Medulla oblongata (tissue), 1 donor: ENCODE measurements at regions not wholly inside any gene's neighbourhood (a gene's known extent, or its start where the extent isn't known, plus 50 kb on each side); places are given as distances from the start of the nearest gene placed in this dataset.

ENCODE experiments used
- DNase-seq: peaks from one replicate; pipeline ENCODE4 v3.0.0-alpha.2; 2015; ENCODE audit errors: extremely low spot score

DNA sequence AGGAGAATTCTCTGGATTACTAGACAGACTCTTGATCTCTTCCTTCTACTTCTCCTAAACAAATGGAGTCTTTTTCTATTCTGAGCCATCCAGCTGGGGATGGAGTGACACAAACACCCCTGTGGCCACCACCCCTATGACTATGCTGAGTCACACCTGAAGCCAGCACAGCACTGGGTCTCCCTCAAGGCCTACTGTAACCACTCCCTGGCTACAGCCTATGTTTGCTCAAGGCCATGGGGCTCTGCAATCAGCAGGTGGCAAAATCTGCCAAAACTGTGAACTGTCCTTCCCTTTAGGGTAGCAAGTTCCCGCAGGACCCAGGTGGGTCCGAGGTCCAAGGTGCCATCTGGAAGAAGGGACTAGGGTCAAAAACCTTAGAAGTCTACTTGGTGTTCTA is 132.3 kb downstream of the TINAG start:
- DNase-seq: no peak

DNA sequence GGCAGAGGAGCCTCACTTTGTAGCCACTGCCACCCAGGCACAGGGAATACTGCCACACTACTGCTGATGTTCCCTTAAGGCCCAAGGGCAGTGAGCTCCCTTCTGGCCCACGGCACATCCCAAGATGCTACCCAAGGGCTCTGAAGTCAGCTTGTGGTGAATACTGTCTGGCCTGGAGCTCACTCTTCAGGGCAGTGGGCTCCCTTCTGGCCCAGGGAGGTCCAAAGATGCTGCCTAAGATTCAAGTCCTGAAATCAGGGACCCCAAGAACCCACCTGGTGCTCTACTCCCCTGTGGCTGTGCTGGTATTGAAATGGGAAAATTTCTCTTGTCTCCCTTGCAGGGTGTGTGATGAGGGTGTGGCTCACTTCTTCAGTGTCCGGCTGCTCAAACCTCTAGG is 132.8 kb downstream of the TINAG start:
- no peak for DNase-seq

DNA sequence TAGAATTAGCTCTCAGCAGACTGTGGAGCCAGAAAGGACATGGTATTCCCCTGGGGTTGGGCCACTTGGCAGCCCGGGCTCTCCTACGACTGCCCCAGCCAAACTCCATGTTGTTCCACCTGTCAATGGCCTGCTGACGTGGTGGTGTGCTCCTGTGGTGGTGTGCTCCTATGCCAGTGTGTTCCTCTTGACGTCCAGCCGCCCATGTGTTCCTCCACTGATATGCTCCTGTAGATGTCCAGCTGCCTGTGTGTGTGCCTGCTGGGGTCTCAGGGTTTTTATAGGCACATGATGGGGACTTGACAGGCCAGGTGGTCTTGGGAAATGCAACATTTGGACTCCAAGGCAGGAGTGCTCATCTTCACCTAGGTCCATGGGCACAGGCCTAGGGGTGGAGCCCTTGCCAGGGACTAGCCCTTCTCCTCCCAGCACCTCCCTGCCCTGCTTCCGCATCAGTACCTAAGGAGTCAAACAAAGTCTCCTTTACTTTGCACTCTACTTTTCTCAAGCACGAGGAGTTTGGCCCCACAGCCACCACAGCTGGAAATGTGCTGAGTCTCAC is 133.5 kb downstream of the TINAG start:
- DNase-seq: no peak

DNA sequence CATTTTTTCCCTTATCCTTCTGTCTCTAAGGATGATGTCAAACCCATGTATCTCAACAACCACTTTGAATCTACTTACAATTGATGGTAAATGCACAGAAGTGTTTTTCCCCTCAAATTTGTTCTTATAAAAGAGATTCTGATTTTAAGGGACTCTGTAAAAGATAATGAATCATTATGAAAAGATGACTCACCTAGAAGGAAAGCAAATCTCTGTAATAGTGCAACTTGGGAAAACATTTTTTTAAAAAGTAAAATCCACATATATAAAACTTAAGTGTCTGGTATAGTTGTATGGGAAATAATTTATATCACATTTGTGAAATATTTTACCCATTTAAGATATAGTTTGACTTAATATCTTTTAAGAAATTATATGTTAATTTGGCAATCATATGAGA is 137.0 kb downstream of the TINAG start:
- DNase-seq: no peak

DNA sequence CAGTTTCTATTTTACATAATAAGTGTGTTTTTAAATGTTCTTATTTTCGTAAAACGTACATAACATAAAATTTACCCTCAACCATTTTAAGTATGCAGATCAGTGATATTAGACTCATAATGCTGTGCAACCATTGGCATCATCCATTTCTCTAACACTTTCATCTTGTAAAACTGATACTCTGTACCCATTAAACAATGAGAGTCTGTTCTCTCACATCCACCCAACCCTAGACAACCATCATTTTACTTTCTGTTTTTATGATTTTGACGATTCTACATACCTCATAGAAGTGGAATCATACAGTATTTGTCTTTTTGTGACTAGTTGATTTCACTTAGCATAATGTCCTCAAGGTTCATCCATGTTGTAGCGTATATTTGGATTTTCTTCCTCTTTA is 140.4 kb downstream of the TINAG start:
- no peak for DNase-seq

DNA sequence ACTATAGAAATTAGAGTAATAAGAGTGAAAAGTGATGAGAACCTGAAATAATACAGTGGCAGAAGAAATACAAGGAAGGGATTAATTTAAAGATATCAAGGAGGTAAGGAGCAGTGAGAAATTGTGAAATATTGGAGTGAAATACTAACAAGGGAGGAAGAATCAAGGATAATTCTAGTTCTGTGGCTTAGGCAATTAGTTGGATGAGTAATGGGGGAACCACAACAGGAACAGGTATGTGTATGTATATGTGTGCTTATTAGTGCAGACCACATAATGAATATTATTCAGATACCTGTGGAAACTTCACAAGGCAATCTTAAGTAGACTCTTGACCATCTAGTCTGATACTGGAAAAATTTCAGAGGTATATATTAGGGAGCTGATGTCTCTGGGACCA is 143.3 kb downstream of the TINAG start:
- no peak for DNase-seq

DNA sequence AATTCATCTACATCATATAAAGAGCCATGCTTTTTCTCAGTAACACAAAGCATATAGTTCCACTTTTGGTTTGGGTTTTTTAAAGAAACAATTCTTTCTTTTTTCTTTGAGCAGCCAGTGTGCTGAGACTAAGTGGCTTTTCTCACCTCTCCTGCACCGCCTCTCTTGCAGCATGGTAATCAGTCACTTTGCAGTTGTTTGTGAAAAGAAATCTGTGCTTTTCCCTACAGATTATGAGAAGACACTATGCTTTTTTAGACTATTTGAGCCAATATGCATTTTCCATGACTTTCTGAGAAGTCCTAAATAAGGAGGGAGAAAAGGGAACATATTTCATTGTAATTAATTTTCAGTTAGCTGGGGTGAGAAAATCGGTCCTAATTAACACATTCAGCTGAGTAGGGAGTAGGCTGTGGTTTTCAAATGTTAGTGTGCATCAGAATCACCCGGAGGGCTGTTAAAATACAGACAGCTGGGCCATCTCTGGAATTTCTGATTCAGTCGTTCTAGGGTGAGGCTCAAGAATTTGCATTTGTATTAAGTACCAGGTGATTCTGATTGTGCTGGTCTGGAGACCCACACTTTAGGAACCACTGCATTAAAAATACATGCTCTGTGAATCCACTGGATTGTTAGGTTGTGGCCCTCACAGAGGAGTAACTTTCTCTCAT is 155.2 kb downstream of the TINAG start:
- DNase-seq: no peak

DNA sequence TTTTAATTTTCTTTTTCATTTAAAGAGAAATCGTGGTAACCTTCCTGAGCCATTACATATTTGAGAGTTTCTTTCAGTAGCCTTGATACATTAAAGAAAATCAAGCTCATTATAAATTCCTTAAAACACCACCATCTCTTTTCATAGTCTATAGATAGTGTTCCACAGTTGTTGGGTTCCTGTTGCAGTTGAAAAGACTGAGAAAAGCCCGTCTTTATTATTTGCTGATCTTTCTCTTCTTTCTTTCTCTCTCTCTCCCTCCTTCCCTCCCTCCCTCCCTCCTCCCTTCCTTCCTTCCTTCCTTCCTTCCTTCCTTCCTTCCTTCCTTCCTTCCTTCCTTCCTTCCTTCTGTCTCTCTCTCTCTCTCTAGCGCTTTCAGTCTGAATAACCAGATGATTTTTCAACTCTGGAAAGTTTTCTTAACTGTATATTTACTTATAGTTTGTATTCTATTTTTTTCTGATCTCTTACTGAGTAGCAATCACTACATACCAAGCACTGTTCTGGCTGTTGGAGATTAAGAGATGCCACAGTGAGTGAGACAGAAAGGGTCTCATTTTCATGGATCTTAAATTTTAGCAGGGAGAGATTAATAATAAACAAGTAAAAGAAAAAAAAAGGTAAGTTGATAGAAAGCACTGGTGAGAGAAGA is 157.5 kb downstream of the TINAG start:
- DNase-seq: no peak

DNA sequence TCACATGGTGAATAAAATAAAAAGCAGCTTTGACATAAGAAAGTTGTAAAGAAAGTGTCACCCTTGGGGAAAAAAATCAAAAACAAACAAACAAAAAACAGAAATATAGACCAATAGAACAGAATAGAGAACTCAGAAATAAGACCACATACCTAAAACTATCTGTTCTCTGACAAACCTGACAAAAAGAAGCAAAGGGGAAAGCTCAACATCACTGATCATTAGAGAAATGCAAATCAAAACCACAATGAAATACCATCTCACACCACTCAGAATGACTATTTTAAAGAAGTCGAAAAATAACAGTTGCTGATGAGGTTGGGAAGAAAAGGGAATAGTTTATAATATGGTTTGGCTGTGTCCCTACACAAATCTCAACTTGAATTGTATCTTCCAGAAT is 159.1 kb downstream of the TINAG start:
- no peak for DNase-seq

DNA sequence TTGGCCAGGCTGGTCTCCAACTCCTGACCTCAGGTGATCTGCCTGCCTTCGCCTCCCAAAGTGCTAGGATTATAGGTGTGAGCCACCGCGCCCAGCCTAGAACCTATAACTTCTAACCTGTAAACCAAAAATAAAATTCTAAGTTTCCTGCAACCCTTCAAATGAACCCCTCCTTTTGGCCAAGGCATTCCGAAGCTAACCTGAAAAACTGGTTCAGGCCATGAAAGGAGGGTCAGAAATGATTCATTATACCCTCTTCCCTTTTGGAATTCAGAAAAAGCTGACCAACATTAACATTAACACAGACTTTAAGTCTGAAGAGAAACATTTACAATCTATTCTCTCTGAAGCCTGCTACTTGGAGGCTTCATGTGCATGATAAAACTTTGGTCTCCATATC is 165.1 kb downstream of the TINAG start:
- no peak for DNase-seq

DNA sequence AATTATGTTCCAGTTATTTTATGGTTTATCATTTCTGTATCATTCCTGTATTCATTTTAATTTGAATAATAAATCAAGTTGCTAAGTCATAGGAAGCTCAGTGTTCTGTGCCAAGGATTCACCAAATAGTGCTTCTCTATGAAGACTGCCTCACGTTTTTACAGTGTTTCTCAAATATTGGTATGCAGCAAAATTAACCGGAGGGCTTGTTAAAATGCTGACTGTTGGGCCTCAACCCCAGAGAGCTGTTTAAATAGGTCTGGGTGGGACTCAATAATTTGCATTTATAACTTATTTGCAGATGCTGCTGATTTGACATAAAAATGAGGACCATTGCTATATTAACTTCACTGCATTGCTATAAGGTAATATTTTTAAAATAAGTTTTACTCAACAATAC is 166.7 kb downstream of the TINAG start:
- DNase-seq: no peak

DNA sequence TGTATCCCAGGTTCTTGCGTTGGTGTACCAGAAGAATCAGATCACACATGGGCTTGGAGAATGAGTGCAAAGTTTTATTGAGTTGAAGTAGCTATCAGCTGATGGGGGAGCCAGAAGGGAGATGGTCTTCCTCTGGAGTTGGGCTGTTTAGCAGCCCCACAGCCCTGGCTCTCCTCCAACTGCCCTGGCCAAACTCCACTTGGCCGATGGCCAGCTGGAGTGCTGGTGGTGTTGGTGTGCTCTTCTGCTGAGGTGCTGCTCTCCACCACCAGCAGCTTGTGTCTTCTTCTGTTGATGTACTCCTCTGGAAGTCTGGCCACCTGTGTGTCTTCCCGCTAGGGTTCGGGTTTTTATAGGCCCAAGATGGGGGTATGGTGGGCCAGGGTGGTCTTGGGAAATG is 172.8 kb downstream of the TINAG start:
- no peak for DNase-seq

DNA sequence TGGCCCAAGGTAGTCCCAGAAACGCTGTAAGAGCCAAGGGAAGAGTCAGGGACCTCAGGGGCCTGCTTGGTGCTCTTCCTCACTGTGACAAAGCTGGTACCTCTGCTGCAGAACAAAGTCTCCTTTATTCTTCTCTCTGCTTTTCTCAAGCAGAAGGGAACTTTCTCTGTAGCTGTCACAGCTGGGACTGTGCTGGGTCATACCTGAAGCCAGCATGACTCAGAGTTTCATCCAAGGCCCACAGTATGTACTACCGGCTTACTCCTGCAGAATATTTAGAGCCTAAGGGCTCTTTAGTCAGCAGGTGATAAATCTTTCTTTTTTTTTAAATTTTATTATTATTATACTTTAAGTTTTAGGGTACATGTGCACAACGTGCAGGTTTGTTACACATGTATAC is 183.2 kb downstream of the TINAG start:
- DNase-seq: no peak

DNA sequence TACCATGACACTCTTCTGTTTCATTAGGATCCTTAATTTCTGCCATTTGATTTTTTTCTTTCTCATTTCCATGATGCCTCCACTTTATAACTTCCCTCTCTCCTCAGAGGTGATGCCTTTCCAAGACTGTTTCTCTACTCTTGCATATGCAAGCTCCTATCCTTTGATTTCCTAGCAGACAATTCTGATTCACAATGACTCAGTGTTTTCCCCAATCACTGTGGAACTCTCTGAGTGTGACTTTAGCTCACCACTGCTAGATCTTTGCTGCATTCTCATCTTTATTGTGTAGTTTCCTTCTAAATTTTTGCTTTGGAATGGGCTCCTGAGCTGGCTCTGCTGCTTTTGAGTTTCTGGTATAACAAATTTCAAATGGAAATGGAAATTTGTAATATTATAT is 184.9 kb downstream of the TINAG start:
- DNase-seq: no peak

DNA sequence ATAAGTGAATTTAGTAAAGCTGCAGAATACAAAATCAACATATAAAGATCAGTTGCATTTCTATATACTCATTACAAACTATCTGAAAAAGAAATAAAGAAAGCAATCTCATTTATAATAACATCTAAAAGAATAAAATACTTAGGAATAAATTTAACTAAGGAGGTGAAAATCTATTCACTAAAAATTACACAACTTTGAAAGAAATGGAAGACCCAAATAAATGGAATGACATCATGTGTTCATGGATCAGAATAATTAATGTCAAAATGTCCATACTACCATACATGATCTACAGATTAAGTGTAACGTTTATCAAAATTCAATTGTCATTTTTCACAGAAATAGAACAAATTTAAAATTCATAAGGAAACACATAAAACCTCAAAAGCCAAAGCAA is 194.9 kb downstream of the TINAG start:
- no peak for DNase-seq

DNA sequence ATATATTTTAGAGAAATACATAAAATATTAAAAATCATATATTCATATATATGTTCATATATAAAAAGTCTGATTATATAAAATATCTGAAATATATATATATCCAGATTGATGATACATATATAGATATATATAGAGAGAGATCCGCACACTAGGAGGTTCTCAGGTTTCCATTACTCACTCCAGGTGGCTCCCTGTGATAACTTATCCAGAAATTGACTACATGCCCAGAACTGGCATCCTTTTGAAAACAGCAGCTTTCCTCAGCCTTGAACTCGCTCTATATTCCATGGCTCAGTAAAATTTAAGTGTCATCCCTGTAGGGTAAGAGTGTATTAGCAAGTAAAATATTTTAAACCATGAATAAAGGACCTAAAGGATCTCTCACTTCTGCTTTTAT is 206.8 kb downstream of the TINAG start:
- no peak for DNase-seq

DNA sequence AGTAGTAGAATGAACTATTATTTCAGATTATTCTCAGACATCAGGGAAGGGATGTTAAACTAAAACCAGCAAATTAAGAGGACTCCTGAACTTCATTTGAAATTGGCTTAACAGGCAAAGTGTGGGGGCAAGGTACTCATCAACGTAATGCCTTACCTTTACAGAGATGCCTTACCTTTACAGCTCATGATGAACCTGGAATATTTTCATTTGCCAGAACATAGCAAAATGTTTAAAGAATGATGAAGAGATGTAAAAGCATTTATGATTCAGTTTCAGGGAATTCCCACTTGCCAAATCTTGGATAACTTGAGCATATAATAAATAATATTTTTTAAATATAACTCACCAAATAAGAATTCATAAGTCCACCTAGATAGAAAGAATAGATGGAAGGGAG is 207.5 kb downstream of the TINAG start:
- no peak for DNase-seq

DNA sequence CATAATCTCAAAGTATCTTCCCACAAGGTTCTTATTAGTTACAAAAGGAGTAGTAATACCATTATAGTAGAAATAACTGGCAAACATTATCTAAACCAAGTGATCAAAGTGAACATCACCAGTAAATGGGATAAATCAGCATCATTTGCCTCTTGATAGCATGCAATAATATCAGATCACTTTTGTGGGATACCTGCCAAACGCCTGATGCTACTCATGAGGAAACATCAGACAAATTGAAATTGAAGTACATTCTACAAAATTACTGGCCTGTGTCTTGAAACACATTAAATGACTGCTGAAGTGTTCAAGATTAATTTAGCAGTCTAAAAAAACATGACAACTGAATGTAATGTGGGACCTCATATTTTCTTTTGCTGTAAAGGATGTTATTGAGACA is 208.1 kb downstream of the TINAG start:
- DNase-seq: no peak

DNA sequence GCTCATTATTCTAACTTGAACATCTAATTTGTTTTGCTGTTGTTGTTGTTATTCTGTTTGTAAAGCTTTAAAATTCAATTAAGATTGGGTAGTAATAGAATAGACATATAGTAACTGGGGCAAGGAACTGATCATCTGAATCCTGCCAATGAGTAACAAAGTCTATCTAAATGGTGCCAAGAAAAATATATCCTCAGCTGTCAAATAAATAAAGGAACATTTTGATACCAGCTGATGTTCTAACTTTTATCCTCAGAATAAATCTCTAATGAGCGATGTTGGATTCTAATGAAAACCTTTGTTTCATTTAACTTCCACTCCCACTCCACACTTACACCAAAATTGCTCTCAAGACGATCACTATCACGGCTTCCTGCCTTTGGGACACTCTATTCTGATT is 210.9 kb downstream of the TINAG start:
- DNase-seq: no peak

DNA sequence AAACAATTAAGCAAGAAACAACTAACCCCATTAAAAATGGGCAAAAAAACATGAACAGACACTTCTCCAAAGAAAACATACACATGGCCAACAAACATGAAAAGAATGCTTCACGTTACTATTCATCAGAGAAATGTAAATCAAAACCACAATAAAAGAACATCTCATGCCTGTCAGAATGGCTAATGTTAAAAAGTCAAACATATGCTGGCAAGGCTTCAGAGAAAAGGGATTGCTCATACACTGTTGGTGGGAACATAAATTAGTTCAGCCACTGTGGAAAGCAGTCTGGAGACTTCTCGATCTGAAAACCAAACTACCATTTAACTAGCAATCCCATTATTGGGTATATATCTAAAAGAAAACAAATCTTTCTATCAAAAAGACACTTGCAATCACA is 217.5 kb downstream of the TINAG start:
- DNase-seq: no peak

DNA sequence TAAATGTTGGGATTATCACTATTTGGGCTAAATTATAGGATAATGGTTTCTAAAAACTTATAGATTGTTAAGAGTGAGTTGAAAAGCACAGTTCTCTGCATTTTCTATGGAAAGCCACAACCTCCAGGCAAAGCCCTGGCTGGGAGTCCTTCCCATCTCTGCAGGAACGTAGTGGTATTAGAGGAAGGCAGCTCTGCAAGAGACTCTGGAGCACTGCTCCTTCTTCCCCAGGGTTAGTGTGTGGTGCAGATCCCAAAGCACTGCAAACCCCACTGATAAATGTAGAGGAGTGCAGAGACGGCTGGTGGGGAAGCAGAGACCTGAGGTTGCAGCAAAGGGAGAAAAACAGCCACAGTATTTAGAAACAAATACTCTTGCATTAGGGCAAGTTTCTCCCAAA is 225.3 kb downstream of the TINAG start:
- DNase-seq: no peak

DNA sequence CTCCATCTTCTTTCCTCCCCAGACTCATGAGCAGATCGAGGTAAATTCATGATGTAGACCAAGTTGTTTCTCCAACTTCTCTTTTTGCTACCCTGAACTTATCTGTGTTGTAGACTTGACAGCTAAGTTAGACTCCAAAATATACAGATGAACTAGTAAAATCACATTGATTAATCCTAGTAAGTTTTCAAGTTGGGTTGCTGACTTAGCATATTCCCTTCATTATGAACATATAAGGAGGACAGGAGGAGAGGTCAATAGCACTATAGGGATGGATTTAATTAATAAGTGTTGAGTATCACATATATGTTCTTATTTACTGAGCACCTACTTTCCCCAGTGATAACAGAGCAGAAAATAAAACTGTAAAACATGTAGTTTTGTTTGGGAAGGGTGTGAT is 227.3 kb downstream of the TINAG start:
- DNase-seq: no peak

DNA sequence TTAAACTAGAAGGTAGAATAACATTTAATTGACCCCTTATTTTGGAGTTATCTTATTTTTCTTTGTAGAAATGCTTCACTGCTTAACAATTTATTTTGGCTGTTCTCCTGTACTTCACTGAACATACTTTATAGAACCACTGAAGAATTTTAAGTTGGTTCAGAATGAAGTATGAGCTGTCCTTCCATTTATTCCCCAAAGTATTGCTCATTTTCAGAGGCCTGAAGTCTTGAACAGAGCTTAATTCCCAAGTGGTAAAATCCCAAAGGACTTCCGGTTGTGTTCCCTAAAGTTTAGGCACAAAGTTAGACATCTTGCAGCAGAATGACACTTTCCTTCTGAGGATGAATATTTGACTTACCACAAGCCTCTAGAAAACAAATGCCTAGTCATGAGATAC is 233.3 kb downstream of the TINAG start:
- no peak for DNase-seq

DNA sequence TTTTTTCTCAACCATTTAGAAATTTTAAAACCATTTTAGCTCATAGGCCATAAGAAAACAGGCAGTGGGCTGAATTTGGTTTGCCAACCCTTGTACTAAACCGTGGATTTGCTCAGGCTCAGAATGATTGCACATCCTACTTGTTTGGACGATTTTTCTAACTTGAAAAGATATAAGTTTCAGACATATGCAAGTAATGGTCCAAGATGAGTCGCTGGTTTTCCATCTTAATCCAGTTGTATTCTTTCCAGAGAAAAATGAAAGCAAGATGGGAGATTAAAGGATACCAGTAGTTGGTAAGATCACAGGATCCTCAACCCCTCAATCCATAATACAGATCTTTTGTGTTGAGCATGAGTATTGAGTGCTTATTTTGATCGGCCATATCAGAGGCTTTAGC is 250.9 kb downstream of the TINAG start:
- no peak for DNase-seq
